ENCODE measurements at regions not wholly inside any gene's neighbourhood (a gene's known extent, or its start where the extent isn't known, plus 50 kb on each side); places are given as distances from the start of the nearest gene placed in this dataset.

DNA sequence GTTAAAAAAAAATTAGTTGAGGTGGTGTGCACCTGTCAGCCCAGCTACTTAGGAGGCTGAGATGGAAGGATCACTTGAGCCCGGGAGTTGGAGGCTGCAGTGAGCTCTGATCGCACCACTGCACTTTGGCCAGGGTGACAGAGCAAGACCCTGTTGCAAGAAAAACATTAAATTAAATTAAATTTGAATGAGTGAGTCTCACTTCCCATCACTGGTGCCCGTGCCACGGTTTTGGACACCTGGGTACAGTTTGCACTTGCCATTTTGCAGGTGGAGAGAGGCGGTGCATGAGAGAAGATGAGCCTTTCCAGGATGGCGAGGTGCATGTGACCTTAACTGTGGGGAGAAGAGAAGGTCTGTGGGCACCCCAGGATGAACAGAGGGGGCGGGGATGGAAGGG is 60.3 kb upstream of the ZNF536 start:
- DNase-seq: peak in 1 of 10 donors; percentile 48
- intact Hi-C loops (cut with DNase I): no loop called here

DNA sequence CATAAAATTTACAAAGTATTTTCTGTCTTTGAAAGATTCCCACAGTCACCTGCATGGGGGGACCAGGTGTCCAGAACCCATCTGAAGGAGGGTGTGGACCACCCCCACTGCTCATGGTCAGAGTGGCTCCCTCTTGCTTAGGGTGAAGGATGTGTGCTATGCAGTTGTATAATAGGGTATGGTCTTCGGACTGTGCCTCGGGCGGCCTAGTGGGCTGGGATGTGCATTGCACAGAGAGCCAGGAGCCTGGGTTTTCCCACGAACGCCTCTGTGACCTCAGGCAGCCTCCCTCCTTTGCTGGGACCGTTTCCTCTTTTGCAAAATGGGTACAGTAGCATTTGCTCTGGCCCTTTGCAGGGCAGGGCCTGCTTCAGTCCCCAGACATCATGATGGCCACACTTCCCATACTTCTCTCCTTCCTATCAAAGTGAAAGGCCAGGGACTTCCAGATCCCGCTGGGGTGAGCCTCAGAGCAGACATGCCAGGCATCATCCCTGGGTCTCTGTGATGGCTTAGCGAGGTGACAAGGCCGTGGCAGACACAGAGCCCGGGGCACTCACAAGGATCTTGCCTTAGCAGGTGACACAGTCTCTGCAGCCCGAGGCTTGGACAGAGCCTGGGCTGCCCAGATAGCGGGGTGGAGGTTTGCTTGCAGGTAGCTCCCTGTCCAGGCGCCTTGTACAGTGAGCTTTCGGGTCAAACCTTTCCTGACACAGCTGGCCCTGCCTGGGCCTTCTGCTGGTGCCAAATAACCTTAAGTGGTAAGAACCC is 59.4 kb upstream of the ZNF536 start:
- peak in 1 of 10 donors; percentile 56 for DNase-seq
- intact Hi-C loops (cut with DNase I): no loop called here

DNA sequence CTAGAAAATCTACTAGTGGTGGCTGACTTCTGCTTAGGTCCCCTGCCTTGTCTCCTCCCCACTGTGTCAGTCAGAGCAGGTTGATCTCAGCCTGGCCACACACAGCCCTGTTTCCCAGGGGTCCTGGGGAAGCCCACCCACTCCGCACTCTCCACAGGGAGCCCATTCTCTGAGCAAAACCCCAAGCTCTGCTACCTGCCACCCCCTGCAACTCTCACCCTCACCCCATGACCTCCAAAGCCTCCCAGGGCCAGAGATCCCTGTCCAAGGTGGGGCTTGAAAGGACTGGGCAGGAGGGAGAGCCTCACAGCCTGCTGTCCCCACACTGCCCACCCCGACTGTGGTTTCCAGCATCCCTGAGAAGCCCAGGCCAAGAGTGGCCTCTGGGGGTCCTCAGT is 58.8 kb upstream of the ZNF536 start:
- intact Hi-C loops (cut with DNase I): no loop called here
- DNase-seq: no peak

DNA sequence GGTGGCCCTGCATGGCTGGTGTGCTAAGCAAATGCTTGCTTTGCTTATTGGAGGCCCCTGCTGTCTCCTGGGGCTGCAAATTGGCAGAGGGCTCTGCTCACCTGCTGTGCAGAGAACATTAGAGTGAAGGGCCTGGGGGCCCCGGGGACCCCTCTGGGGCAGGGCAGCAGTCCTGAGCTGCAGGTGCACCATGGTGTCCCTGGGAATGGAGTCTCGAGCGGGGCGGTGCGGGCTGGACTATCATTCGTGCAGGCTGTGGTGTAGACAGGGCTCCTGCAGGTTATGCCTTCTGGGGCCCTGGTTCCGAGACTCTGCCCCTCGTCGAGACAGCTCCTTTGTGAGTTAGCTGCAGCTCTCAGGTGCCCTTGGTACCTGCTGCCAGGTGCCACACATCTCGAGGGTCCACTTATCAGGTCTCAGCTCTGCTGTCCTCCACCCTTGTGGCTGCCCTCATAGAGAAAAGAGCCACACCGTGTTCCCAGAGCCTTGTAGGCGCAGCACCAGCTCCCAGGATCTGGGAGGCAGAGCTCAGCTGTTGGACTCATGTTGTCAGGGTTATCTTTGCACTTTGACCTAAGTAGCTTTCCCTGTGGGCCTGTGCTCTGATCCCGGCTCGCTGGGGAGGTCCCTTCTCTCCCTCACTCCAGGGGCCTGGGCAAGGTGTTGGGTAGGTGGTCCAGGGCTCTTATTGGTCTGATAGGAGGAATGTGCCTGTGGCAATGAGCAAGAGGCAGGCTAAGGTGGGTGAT is 58.0 kb upstream of the ZNF536 start:
- peak in 1 of 10 donors; percentile 60 for DNase-seq
- intact Hi-C loops (cut with DNase I): no loop called here

DNA sequence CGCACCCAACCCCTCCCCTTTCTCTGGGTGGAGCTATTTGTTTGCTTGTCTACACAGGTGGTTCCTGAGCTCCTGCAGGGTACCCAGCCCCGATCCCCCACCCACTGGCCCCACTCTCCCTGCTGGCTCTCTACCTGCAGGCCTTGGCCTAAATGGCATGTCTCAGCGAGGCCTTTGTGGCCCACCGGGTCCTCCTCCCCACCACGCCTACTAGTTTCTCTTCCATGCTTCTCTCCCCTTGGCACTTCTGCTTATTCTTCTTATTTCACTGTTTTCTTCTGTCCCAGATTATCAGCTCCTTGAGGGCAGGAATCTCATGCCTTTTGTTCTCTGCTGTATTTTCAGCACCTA is 57.4 kb upstream of the ZNF536 start:
- DNase-seq: peak in 1 of 10 donors; percentile 73
- intact Hi-C loops (cut with DNase I): no loop called here

DNA sequence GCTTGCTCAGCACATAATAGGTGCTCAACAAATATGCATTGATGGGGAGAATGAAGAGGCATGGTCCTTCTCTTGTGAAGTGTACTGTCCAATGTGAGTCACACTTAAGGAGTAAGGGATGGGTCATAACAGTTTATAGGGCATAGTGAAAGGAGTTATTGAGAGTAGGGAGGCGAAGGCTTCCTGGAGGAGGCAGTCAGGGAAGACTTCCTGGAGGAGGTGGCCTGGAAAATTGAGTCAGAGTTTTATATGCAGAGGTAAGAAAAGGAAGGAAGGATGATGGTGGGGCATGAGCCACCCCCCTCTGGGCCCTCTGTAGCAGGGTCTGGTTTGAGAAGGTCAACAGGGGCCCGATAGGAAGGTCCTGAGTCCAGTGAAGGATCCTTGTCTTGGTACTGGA is 57.0 kb upstream of the ZNF536 start:
- intact Hi-C loops (cut with DNase I): no loop called here
- no peak for DNase-seq

DNA sequence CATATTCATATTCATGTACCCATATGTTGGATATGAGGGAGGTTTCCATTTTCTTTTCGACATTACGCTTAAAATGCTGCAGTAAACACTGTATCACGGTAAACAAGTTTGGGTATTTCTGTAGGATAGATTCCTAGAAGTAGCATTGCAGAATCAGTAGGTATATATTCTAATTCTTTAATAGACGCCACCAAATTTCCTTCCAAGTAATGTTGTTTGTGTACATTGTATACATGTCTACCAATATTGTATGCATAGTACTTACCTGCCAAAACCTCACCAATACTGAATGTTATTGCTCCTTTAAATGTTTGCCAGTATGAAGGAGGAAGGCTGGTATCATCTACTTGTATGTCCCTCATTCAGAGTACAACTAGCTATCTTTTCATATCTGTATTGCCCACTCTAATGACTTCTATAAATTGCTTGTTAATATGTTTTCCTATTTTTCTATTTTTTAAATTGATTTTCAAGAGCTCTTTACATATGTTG is 56.1 kb upstream of the ZNF536 start:
- no peak for DNase-seq
- intact Hi-C loops (cut with DNase I): no loop called here

DNA sequence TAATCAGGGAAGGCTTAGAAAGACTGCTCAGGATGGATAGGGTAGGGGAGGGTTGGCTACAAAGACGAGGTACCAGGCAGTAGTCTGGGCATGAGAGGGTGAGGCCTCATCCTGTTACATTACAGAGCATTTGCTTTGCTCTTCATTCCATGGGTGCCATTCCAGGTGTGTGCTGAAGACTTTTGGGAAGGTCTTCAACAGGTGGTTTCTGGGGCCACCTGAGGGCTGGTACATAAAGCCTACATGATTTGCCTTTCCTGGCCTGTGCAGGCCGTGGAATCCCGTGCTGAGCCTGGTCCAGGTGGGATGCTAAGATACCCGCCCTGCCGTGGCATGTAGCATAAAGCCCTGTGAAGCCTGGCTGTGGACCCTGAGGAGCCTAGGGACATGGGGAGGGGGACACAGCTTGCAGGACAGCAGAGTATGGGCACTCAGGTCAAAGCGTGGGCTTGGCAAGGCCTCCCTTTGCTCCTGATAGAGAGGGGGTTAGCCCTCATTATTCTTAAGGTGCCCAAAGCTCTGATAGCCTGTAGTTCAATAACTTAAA is 55.6 kb upstream of the ZNF536 start:
- DNase-seq: peak in 1 of 10 donors; percentile 54
- intact Hi-C loops (cut with DNase I): no loop called here

DNA sequence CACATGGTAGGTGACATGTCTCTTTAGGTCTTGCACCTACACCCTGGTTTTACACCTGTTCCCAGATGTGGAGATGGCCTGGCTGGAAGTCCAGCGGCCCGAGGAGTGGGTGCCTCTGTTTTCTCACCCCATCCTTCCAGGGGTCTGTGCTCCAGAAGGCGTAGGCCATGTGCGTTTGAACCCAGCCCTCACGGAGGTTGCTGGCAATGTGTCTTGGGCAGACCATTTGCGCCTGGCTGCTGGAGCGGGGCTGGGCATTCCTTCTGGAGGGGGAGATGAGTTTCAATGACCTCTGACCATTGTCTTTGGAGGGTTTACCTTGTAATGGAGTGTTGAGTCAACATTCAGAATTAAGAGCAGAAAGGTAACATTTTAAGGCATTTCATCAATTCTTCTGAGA is 54.8 kb upstream of the ZNF536 start:
- no peak for DNase-seq
- intact Hi-C loops (cut with DNase I): no loop called here

DNA sequence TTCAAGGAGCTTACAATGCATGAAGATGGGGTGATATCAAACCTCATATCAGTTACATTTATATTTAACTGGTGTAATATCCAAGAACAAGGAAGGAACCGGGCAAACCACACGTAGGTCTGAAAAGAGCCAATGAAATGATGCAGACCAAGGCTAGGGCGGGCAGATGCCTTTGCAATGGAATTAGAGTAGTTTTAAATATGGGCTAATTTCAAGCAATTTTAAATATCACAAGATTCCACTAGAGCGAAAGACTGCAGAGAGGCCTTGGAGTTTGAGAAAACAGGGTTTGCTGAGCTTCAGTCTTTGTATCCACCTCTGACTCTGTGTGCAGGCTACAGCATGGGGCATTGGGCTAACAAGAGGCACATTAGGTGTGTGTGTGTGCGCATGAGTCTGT is 53.9 kb upstream of the ZNF536 start:
- no peak for DNase-seq
- intact Hi-C loops (cut with DNase I): no loop called here

DNA sequence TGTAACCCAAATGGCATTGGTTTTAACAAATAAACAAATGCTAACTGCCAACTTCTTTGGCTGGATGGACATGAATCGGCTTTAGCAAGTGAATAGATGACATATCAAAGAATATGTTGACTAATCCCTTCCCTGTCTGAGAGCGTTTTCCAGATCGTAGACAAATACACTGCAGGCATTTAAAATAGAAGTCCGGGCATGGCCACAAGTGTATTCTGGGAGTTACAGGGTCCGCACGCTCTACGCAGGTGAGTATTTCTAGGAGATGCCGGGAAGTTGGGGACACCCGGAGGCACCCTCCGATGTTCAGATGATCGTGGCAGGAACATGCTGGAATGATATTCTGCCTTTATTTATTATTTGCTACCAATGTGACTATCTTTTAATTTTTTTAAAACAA is 53.2 kb upstream of the ZNF536 start:
- intact Hi-C loops (cut with DNase I): no loop called here
- DNase-seq: no peak

DNA sequence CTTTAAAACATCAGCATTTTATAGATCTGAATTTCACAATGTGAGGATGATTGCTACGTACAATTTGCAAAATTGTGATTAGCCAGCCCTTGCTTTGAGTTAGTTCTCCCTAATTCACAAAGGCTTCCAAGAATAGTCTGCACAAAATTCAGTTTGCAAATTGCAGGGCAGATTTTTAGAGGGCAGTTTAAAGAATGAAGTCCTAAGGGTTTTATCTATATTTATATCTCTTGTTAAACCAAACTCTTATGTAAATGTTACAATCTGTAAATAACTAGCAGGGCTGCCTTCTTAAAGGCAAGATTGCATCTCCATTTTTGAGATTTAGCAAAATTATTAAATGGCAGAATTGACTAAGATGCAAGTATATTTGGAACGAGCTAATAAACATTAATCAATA is 52.8 kb upstream of the ZNF536 start:
- intact Hi-C loops (cut with DNase I): no loop called here

DNA sequence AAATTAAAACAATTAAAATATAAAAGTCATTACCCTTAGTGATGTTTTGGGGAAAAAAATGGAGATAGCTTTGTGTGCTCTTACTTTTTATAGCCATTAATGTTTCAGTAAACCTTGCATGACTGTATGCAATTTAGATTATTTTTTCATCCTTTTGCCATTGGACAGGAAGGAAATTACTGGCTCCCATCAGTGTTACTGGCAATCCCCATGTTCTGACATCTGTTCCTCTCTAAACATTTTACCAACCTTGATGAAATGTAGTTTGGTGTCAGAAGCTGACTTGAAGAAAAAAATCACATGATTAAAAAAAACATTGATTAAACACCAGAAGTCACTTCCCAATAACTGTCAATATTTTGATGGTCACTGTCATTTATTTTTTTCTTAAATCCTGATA is 52.3 kb upstream of the ZNF536 start:
- no peak for DNase-seq
- intact Hi-C loops (cut with DNase I): no loop called here

More for the DNA sequence above, 52.8 kb upstream of the ZNF536 start:
- DNase-seq: no peak

DNA sequence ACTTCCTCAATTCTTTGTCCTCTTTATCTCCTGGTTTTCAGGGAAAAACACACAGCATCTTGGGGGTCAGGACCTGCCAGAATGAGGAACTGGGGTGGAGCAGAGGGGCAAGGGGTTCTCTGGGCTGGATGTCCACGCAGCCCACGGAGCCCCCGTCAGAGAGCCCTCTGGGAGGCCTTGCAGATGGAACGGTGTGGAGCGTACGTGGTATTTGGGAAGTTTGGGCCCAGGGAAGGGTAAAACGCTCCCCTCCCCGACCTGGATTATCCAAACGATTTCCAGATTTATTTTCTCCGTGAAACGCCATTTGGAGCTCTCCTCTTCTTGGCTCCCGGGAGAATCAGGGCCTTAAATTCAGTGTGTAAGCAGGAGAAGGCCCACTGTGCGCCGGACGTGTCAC is 51.7 kb upstream of the ZNF536 start:
- DNase-seq: no peak
- intact Hi-C loops (cut with DNase I): no loop called here

DNA sequence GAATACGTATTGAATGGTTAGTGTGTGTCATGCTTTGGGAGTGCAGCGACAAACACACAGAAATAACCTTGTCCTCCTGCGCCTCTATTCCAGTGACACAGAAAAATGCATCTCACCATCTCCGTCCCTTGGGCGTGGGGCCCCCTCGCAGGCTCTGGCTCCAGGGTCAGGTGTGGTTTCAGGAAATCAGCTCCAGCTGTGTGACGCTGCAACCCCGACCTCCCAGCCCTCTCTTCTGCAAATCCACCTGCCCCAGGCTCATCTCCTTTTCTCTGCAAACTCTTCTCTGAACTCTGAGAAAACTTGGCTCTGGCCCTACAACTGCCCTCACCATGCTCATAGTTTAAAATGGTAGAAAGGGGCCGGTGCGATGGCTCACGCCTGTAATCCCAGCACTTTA is 51.3 kb upstream of the ZNF536 start:
- intact Hi-C loops (cut with DNase I): no loop called here

More for the DNA sequence above, 51.3 kb upstream of the ZNF536 start:
- no peak for DNase-seq

Measured in posterior cingulate gyrus (tissue), 11 donors.